Right lobe of liver (tissue), 4 donors: ENCODE measurements at regions not wholly inside any gene's neighbourhood (a gene's known extent, or its start where the extent isn't known, plus 50 kb on each side); places are given as distances from the start of the nearest gene placed in this dataset.

ENCODE experiments used
- CTCF ChIP-seq, 4 donors: fragments of 200-600 bp in 3 of 4; fragments of 450-650 bp in 1 of 4; IDR thresholded peaks; one replicate each; pipeline versions ENCODE4 v1.5.1 to v1.8.0; 2016 to 2022; ENCODE audit warnings: antibody characterized with exemption in 4 of 4, mild to moderate bottlenecking in 2 of 4
- POLR2A ChIP-seq: fragments of 450-650 bp; IDR thresholded peaks from one replicate; pipeline ENCODE4 v1.6.1; 2017; ENCODE audit warnings: antibody characterized with exemption, mild to moderate bottlenecking
- donor health status: DM: no; HTN: no; CAD: no.
- donor health status: DM: no; HTN: no; CAD: no.
- donor health status: DM: no; HTN: yes; CAD: no.

DNA sequence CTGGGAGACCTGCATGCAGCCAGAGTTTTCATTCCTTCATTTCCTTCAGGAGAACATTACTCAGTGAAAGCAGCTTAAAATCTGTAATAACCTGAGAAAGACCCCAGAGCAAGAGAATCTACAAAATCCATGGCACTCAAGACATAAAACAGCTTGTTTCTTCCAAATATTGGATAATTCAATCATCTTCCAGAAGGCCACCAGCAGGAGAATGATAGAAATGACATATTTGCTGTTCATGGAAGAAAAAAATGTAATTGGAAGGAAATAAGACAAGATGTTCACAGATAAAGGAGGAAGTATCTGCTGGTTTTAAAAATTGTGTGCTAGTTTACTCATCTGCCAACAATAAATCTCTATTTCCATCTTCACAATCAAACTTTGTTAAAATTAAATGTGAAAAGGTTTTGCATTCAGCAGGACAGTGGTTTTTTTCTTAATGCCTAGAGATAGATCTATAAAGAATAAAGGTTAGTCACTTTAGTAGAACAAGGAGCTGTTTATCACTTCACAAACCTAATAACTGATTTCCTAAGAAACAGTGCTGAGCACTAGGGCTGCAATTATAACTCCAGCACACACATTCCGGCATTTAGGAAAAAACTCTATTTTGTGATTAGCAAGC is 530.8 kb downstream of the NSUN3 start:
- no peak for TF ChIP-seq CTCF (IDR thresholded peaks at IDR 0.05)
- no peak for TF ChIP-seq POLR2A
